Adrenal gland (tissue), 9 donors: ENCODE measurements at regions not wholly inside any gene's neighbourhood (a gene's known extent, or its start where the extent isn't known, plus 50 kb on each side); places are given as distances from the start of the nearest gene placed in this dataset.

Experiments used
- DNase-seq, 7 donors: peaks; one replicate each; pipeline ENCODE4 v3.0.0-alpha.2; 2019 to 2020
- H3K27ac ChIP-seq, 5 donors: fragments of 200-600 bp; sonication (generic) in 4 of 5; 1 replicate in 3 of 5; 2 replicates in 2 of 5; pipeline versions ENCODE4 v1.5.1 to v1.8.0; 2016 to 2020; ENCODE audit warnings: mild to moderate bottlenecking in 1 of 5
- H3K27me3 ChIP-seq: fragments of 200-600 bp; 2 replicates; pipeline ENCODE4 v1.8.0; 2021
- H3K36me3 ChIP-seq, 2 donors: fragments of 200-600 bp; replicated peaks in 1 of 2; 1 replicate in 1 of 2; 2 replicates in 1 of 2; pipeline versions ENCODE4 v1.5.1 to v1.8.0; 2018 to 2022
- H3K4me1 ChIP-seq, 2 donors: fragments of 200-600 bp; replicated peaks in 1 of 2; 1 replicate in 1 of 2; 2 replicates in 1 of 2; pipeline versions ENCODE4 v1.5.1 to v1.8.0; 2018 to 2021
- H3K4me3 ChIP-seq, 4 donors: fragments of 200-600 bp; sonication (generic) in 3 of 4; one replicate each; pipeline ENCODE4 v1.5.1; 2016 to 2018
- H3K9me3 ChIP-seq, 3 donors: fragments of 200-600 bp; sonication (generic) in 1 of 3; replicated peaks in 1 of 3; 1 replicate in 2 of 3; 2 replicates in 1 of 3; pipeline versions ENCODE4 v1.5.1 to v1.8.0; 2016 to 2021
- POLR2A ChIP-seq, 2 donors: fragments of 450-650 bp; IDR thresholded peaks; one replicate each; pipeline ENCODE4 v1.6.1; 2017; ENCODE audit warnings: antibody characterized with exemption in 2 of 2, mild to moderate bottlenecking in 2 of 2, moderate library complexity in 1 of 2
- WGBS, 4 donors: extraction: QIAGEN DNeasy Blood & Tissue Kit in 2 of 4; methylation state at CpG; one replicate each; pipeline versions ENCODE4 v1.1.5 to v1.1.7; 2013 to 2017; 5-methylcytosine and 5-hydroxymethylcytosine counted together
- intact Hi-C, 2 donors: fragments of 100-400 bp; cut with DNase I; formaldehyde crosslinking; loops; one replicate each; pipeline versions ENCODE4 v1.14.1 to v1.15.0; 2022 to 2023
- TF ChIP-seq, protein P1 (sequence below), 6 experiments: fragments of 450-650 bp in 4 of 6; fragments of 200-600 bp in 2 of 6; sonication (generic) in 1 of 6; IDR thresholded peaks; 1 replicate in 5 of 6; 2 replicates in 1 of 6; pipeline versions ENCODE4 v1.5.1 to v1.8.0; 2016 to 2021; ENCODE audit warnings: antibody characterized with exemption in 6 of 6, mild to moderate bottlenecking in 2 of 6, moderate library complexity in 1 of 6
- donor health status: healthy with polysubstance abuse.
- donor health status: Bipolar disorder and iron deficiency.
- donor health status: DM: yes; HTN: yes; CAD: no.
- donor health status: DM: no; HTN: no; CAD: no.
- donor health status: DM: no; HTN: no; CAD: no.

DNA sequence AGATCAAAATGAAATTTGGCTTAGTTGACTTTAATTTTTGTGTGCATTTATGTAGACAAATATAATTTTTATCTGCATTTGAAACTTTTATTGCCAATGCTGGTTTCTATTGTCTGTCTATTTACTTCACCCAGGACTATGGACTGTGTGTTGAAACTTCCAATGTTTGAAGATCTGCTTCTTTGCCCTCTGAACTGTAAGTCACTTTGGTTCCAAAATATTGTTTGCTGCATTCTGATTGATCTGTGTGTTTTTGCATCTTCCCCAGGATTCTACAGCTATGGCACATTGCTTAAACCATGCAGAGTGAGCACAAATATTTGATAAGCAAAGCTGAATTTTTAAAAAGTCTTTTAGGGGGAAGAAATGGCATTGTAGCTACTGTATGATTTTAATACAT, 131.0 kb upstream of the SOX5 start:
- no peak for DNase-seq
- intact Hi-C loops: no loop called here
- TF ChIP-seq, protein P1, sequence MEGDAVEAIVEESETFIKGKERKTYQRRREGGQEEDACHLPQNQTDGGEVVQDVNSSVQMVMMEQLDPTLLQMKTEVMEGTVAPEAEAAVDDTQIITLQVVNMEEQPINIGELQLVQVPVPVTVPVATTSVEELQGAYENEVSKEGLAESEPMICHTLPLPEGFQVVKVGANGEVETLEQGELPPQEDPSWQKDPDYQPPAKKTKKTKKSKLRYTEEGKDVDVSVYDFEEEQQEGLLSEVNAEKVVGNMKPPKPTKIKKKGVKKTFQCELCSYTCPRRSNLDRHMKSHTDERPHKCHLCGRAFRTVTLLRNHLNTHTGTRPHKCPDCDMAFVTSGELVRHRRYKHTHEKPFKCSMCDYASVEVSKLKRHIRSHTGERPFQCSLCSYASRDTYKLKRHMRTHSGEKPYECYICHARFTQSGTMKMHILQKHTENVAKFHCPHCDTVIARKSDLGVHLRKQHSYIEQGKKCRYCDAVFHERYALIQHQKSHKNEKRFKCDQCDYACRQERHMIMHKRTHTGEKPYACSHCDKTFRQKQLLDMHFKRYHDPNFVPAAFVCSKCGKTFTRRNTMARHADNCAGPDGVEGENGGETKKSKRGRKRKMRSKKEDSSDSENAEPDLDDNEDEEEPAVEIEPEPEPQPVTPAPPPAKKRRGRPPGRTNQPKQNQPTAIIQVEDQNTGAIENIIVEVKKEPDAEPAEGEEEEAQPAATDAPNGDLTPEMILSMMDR (IDR thresholded peaks at IDR 0.05): no peak
- no peak for TF ChIP-seq POLR2A (IDR thresholded peaks at IDR 0.05)

DNA sequence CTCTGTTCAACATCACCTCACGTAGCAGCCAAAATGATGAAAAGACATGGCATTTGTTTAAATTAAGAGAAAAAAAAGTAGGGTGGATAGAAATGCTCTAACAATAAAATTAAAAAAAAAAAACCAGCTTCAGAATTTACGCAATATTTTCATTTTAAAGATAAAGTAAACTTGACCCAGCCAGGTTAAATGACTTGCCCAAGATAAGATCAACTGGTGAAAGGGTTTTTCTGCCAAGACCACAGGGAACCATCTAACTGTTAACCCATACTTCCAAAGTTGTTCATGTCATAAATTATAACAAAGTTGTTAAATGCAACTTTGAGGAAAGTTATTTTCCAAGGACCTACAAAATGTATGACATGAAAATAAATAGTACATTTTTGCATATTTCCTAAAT, 129.6 kb upstream of the SOX5 start:
- 57 to 78% (median 58%) methylated on average over 2 of the region's 2 CpGs for WGBS, 4 donors
- H3K27me3 ChIP-seq: no peaks in the 10 kb centered on the region
- H3K4me3 ChIP-seq: no peak overlapping the region
- H3K4me1 ChIP-seq: no peaks in the 10 kb centered on the region
- intact Hi-C loops: no loop called here
- TF ChIP-seq POLR2A (IDR thresholded peaks at IDR 0.05): no peak
- TF ChIP-seq, protein P1 (IDR thresholded peaks at IDR 0.05): no peak
- no peak for DNase-seq
- H3K9me3 ChIP-seq: no peaks in the 10 kb centered on the region
- no peak overlapping the region for H3K27ac ChIP-seq
- no peaks in the 10 kb centered on the region for H3K36me3 ChIP-seq

More for the DNA sequence above, 131.0 kb upstream of the SOX5 start:
- no peak overlapping the region for H3K27ac ChIP-seq
- no peaks in the 10 kb centered on the region for H3K4me1 ChIP-seq
- H3K27me3 ChIP-seq: no peaks in the 10 kb centered on the region
- H3K36me3 ChIP-seq: no peaks in the 10 kb centered on the region
- H3K4me3 ChIP-seq: no peak overlapping the region
- H3K9me3 ChIP-seq: no peaks in the 10 kb centered on the region

- no peak for TF ChIP-seq POLR2A (IDR thresholded peaks at IDR 0.05)
- TF ChIP-seq, protein P1 (IDR thresholded peaks at IDR 0.05): no peak
- H3K9me3 ChIP-seq: no peaks in the 10 kb centered on the region
- intact Hi-C loops: no loop called here
- no peaks in the 10 kb centered on the region for H3K4me1 ChIP-seq
- WGBS, 4 donors: 83 to 100% (median 88%) methylated on average over 1 of the region's 1 CpG
- H3K4me3 ChIP-seq: no peak overlapping the region
- H3K27ac ChIP-seq: no peak overlapping the region
- no peaks in the 10 kb centered on the region for H3K27me3 ChIP-seq
- H3K36me3 ChIP-seq: no peaks in the 10 kb centered on the region
- DNase-seq: no peak
Measured at GRCh38 chr12:24078318-24078765, 128.9 kb upstream of the SOX5 start.

DNA sequence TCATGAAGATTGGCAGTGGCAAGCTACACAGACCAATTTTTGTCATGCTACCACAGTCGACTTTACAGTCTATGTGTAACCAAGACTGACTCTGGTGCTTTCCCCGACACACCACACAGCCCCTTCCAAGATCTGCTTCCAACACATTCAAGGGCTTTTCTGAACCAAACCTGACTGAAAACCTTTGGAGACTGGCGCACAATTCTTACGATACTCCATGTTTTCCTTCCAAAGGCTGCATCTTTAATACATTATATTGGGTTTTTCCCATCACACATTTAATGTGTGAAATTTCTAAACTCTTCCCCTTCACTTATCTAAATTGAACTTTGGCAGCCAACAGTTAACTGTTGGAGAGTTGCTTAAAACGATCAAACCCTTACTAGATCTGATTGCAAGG, 127.7 kb upstream of the SOX5 start:
- no peak for TF ChIP-seq POLR2A (IDR thresholded peaks at IDR 0.05)
- TF ChIP-seq, protein P1 (IDR thresholded peaks at IDR 0.05): no peak
- H3K36me3 ChIP-seq: no peaks in the 10 kb centered on the region
- no peaks in the 10 kb centered on the region for H3K4me1 ChIP-seq
- H3K27me3 ChIP-seq: no peaks in the 10 kb centered on the region
- intact Hi-C loops: no loop called here
- WGBS, 4 donors: 75 to 84% (median 79%) methylated on average over 5 of the region's 5 CpGs
- no peak overlapping the region for H3K27ac ChIP-seq
- no peaks in the 10 kb centered on the region for H3K9me3 ChIP-seq
- no peak overlapping the region for H3K4me3 ChIP-seq
- no peak for DNase-seq
